Activated CD8-positive, alpha-beta memory T cell treated with anti-CD3 and anti-CD28 coated beads for 24 hours (primary cell): ENCODE measurements at regions not wholly inside any gene's neighbourhood (a gene's known extent, or its start where the extent isn't known, plus 50 kb on each side); places are given as distances from the start of the nearest gene placed in this dataset.

ENCODE experiments used
- DNase-seq: peaks from one replicate; pipeline ENCODE4 v3.0.0-alpha.2; 2020

DNA sequence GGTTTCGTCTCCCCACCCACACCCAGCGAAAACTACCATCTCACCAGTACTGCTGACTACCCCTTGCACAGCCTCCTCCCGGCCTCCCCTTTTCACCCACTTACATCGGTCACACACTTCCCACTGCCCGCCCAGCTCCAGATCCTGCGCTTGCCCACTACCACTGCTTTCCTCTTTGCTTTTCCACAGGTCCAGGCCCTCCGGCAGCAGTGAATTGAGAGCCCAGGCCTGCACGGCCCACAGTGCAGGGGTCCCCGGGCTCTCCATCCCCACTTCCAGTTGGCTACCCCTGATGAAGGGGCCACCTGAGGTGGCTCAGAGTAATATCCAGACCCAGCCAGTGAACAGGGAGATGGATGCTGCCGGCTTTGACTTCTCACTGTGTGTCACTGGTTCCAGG, 120.2 kb upstream of the FSTL4 start:
- DNase-seq = peak; percentile 26

DNA sequence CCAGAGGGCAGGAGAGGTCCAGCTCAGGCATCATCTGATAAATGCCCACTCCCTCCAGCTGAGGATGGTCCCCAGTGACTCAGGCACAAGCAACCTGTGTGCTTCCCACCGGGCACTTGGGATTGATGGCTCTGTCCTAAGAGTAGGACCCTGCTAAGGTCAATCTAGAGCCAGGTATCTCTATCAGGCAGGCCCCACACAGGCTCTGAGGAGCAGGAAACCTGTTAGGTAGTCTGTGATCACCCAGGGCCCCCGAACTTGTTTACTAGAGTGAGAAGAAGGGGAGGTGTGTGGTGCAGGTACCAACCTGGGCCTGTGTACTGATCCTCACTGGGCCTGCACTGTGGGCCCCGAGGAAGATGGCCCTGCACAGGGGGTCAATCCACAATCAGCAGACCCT, 119.6 kb upstream of the FSTL4 start:
- peak; percentile 45 for DNase-seq

DNA sequence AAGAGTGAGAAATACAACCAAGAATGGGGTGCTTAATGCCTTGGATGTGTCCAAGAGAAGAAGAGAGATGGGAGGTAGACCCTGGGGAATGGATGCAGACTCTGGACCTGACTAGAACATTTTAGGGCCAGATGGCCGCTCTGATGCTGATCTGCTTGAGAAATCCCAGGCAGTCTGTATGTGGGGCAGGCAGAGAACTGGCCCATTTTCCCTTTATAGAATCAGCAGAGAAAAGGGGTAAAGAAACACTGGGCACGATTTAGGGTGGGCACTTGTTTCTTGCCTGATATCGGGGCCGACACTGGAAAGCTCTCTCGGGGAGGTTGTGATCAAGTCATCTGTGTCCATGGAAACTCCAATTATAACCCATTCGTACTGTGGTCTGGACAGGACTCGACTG, 118.5 kb upstream of the FSTL4 start:
- DNase-seq = peak; percentile 1

DNA sequence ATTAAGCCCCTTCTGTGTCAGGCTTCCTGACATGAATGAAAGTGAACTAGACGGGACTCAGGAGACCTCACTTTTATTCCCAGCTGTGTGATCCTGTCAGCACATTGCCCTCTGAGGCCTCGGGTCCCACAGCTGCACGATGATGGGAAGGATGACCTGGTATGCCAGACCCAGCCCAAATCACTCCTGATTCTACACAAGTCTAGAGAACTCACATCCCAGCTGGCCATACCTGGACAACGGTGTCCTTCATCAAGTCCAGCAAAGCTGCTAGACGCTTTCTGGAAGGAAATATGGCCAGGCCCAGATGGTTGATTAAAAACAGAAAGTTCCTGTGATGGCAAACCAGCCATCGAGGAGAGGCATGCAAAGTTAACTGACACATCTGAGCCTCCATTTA, 118.0 kb upstream of the FSTL4 start:
- DNase-seq = peak; percentile 4

DNA sequence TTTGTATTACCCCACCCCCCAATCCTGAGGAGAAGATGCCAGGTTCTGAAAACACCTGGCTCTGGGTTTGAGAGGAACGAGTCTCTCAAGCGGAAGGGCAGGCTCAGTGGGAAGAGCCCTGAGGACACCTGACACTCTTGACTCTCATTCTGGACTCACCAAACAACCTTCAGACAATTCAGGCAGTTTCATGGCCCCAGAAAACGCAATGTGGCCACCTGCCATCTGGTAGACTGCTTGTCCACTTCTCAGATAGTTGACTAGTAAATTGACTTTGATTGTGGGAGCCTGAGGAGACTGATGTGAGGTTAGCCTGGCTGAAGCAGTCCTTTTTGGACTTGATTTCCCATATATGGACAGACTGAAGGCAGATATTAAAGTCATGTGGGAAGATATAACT, 117.5 kb upstream of the FSTL4 start:
- peak; percentile 42 for DNase-seq

DNA sequence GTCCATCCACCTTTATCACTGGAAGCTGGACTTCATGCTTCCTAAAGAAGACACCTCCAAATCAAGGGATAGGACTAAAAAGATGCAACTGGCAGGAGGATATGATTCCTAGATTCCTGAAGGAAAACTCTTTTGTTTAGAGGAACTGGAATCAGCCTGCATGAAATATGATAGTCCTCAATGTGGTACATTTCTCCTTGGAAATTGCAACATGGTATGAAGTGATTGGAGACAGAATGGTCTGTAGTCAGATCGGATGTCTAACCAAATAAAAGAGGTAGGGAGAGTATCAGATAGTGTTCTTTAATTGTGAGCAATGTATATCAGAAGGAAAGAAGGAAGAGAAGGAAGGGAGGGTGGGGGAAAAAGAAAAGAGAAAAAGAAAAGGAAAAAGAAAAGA, 116.1 kb upstream of the FSTL4 start:
- no peak for DNase-seq

DNA sequence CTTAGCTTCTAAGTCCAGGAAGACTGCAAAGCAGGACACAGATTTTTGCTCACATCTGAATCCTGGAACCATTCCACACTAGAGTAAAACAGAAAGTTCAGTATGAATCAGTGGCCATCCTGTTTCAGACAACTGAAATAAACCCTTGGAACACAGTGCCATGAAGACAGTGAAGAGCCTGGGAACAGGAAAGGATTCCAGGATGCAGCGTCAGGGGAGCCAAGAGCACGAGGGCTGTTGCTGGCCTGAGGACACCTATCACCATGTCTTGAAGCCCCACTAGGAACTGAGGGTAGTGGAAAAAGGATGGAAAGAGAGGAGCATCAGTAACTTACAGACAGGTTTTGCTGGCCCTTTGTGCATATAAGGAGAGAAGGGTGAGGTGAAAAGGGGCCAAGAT, 115.3 kb upstream of the FSTL4 start:
- DNase-seq = no peak

DNA sequence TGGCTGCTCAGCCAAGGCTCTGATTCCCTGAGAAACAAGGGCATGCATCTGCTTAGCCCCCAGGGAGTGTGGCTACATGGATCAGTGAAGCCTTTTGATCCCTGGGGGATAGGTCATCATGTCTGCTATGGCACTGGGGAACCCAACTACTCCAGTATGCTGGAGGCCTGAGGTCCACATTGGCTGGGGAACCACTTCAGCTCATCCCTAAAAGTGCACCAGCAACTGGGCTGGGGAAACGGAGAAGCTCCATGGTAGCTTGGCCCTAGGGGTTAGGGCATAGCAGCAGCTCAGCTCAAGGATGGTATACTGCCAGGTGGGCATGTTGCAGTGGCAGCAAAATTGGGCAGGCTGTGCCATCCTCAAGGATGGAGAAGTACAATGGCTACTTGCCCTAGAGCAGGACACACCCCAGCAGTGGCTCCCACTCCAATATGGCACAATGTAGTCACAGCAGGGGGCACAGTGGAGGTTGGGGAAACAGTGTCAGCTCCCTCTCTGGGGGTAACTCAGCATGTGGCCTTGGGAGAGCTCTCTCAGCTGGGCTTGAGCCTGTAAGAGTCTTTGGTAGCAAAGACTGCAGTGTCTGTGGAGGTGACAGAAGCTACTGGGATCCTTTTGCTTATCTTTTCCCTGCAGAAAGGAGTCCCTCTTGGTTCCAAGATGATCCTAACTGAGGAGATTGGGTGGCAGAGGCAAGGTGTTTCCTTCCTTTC, 111.5 kb upstream of the FSTL4 start:
- DNase-seq = peak; percentile 38

DNA sequence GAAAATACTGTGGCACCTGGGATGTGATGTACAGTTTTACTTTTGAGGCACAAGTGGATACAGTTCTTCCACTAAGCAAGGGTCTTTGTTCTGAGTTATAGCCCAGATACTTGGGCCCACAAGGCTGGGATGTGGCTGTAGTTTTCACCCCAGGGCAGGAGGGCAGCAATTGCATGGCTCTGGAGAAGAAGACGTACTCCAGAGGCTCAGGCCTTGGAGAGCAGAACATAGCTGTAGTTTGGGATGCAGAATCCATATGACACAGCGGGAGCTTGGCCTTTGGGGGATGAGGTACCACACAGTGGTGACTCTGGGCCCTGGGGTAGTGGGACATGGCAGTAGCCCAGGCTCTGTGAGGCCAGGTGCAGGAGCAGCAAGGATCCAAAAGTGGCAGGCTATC, 110.8 kb upstream of the FSTL4 start:
- DNase-seq = peak; percentile 26

DNA sequence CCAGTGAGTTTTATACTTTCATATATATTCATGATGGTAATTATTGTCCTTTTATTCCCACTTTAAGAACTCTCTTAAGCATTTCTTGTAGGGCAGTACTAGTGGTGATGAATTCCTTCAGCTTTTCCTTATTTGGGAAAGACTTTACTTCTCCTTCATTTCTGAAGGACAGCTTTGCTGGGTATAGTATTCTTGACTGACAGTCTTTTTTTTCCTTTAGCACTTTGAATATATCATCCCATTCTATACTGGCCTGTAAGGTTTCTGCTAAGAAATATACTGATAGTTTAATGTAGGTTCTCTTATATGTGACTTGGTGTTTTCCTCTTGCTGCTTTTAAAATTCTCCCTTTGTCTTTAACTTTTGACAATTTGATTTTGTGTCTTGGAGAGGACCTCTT, 109.0 kb upstream of the FSTL4 start:
- no peak for DNase-seq

DNA sequence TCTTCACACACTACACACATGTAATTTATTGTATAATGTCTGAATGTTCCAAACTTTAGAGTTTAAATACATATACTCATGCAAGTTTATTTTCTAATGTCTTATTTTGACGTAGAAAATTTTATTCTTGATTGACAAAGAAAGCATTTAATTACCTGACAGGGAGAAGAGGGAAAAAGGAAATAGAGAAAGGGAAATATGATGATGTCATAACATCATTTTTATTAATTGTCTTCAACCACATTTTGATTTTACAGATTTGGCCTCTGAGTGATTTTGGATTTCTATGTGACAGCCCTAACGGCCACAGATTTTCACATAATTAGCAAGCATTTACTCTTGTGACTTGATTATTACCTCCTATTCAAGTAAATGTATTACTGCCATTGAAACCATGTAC, 106.1 kb upstream of the FSTL4 start:
- no peak for DNase-seq

DNA sequence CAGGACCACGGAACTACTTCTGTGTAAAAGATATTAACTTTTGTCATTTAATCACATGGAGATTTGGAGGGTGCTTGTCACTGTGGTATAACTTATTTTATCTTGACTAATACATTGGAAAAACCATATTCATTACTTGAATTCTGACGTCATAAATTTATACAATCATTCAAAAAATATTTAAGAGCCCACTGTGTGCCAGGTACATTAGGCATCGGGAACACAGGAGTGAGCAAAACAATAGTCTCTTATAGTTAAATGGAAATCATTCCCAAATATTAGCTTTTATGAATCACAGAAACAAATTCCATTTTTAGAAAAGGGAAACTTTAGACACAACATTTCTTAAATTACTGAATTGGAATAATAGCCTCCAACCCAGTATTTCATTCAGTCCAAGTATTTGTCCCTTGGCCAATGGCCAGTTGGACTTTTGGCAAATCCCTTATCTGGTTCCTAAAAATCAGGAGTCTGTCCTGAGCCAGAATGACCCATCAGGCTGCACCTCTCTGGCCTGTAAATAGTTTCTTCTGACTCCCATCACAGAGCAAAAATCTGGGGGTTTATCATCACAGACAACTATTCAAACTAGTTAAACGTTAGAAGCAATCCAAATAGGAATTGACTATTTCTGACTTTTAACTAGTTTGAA, 104.3 kb upstream of the FSTL4 start:
- no peak for DNase-seq

DNA sequence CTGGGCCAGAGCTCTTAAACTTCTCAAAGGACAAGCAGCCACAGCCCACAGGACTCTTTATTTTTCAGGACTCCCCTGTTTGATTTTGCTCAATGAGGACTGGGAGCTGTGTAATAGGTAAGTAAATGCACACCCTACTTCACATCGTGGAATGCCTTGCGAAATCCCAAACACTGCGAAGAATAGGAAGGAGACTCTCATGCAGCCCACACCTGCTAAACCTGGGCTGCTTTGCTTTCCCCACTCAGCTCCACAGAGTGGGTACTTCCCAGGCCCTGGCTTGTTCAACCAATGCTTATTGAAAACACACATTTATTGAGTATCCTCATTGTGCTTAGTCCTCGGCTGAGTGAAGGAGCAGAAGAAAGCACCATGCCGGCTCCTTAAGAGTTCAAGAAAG, 103.3 kb upstream of the FSTL4 start:
- DNase-seq = peak; percentile 24

DNA sequence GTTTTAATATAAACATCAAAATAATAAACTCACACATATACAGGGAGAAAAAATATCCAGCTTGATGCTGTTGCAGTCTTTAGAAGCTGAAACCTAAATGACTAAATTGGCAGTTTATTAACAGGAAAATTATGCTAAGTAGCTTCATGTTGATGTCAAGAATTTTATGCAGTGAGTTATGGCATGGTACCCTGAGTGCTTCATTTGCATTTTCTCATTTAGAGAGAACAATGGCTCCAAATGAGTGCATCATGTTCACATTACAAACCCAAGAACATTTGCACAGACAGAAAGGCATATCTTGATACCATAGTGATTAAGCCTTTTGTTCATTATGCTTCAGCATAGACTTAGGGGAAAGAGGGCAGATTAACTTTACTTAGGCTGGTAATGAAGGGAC, 102.9 kb upstream of the FSTL4 start:
- DNase-seq = no peak

DNA sequence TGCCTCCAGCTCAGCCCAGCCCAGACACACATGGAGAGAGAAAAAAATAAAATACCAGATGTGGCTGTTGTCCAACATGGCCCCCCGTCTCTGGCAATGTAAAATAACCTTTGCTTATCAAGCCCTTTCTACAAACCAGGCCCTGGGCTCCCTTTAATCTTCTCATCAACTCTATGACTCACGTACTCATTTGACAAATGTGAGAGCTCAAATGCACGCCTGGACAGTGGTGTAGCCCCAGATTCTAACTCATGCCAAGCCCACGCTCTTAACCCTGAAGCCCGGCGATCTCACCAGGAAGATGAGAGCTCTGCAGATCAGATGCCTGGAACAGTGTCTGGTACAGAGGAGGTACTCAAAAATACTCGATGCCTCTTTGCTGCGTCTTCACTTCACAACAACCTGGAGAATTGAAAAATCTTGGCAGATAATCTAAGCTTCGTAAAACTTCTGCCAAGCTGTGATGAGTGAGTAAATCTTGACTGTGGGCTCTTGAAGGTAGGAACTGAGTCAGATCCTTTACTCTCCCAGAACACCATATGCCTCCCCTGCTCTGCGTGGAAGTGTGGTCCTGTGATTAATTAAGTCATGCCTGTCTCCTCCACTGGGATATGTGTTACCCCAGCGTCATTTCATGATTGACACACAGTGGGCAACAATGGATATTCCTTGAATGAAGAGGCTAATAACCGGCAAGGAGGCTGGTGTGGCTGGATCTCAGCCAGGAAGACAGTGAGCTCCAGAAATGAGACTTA, 102.0 kb upstream of the FSTL4 start:
- DNase-seq = peak; percentile 17

DNA sequence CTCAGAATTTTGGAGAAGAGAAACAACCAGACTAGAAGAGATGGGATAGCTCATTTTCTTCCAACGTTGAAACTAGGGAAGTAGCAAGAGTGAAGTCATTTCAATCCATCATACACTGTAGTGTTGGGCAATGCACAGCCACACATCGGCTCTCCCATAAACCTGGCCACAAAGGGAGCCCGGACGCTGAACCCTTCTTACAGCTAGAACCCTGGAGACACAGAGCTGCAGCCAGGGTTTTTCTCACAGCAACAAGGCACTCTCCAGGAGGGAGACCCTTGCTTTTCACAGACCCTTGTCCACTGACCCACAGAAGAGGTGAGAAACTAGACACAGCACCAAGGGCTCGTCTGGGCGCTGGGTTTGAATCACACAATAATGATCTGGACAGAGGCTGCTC, 101.4 kb upstream of the FSTL4 start:
- peak; percentile 4 for DNase-seq

DNA sequence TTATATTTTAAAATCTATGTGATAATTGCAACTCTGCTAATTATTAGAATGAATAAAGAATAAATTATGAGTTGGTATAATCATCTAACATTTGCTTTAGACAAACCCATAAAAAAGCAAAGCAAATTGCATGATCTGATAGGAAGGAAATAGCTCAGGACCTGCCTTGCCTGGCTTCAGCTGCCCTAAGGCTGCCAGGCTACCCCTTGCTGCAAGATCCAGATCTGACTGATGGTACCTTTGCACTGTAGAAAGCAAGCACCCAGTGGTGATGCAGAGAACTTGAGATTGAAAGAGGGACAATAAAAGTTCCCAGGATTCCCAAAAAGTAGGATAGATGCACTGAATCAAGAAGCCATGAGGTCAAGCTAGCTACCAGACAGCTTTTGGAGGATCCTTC, 100.9 kb upstream of the FSTL4 start:
- DNase-seq = no peak

DNA sequence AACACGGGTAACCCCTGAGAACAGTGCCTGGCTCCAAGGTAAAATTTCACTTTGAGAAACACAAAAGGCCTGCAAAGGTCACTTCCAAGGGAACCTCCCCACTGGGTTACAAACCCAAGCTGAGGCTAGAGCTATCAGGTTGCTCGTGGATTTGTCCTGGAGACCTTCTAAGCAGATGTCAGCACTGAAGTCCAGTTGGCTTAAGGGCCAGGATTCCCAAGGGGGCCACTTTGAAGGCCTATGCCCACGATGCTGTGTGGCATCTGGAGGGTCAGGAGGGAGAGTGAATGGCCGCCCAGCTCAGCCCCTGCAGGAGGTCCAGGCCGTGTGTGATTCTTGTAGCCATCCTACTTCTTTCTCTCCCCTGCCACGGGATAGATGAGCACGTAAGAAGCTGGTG, 100.2 kb upstream of the FSTL4 start:
- peak; percentile 30 for DNase-seq

DNA sequence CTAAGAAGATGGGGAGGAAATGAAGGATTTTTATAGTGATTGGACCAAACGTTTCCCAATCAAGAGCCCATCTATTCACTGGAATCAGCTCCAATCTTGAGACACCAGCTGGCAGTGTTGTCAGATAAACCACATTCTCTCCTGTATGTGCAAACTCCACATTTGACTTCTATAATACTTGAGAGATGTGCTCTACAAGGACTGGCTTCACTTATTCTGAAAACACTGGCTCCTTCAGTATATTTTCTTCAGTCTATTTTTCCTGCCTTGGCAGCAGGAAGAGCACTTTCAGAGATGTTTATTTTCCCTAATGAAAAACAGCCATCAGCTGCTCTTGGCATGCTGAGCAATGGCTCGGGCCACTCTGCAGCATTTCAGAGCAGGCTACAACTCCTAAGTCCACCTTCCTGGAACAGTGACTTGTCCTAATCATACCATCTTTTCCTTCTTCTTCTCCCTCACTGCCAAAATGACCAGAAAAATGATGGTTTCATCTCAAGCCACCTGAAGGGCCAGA, 96.9 kb upstream of the FSTL4 start:
- no peak for DNase-seq

DNA sequence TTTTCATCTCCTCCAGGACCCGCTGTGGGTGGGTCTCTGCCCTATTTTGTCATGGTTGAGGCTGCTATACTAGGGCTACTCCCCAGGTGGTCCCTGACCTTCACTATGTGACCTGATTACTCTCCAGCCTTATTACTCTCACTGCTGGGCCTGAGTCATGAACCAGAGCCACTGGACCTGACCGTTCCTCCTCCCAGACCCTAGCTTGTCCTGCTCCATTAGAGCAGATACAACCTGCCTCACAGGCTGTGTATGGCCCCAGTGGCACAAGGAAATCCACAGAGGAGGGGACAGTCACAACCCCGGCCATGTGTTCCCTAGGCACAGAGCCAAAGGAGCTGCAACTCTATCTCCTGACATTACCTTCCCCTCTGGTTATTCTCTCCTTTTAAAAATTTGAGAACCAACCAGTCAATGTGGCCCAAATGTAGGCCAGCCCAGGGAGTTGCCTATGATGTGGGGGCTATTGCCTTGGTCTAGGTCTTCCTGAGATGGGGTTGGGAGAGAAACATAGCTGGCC, 96.0 kb upstream of the FSTL4 start:
- peak; percentile 17 for DNase-seq

DNA sequence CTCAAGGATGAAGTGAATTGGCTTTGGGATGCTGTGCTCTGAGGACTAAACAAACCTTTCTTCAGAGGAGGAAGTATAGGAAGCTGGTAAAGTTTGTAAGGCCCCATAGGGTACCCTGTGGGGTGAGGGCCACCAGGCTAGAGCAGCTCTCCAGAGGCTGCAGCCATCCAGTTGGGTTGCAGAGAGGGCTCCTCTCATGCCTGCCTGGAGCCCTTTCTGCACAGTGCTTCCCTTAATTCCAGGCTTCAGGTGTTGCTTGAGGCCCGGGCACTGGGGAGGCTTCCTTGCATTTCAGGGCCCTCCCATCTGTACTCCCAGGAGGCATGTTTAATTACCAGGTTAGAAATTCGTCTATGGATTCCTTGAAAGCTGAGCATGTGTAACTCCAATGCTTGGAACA, 95.3 kb upstream of the FSTL4 start:
- DNase-seq = peak; percentile 9

DNA sequence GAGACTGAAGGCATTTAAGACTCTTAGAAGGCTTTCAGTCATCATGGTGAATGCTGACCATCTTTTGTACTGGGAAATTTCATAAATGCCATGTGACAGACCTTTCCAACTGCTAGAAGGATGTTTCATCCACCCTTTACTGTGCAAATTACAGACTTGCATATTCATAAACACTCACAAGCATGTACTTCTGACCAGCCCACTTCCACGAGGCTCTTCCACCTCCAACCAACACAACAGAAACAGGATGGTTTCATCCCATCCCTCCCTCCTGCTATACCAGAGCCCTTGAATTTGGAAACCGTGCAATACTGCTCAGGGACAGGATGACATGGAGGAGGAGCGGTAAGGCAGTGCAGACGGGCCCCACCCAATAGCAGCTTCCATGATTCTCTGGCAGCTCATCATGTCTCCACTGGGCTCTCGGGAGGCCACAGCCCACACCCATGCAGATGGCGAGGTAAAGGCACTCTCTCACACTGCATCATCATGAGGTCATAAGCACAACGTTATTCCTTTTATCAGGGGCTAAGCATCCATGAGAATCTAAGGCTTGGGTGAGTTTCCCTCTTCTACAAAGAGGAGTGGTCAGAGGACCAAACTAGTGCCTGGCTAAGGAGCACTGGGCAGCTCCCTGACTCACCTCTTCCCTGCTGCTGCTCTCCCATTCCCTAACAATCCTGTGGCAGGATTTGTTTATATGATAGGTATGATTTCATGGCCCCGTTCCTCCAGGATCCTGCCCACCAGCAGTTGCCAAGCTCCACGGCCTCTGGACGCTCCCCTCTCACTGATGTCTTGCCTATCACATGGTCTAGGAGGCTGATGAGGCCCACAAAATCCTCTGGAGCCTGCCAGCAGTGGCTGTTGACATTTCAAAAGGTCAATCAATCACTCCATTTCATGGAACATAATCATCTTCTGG, 94.4 kb upstream of the FSTL4 start:
- peak; percentile 32 for DNase-seq

DNA sequence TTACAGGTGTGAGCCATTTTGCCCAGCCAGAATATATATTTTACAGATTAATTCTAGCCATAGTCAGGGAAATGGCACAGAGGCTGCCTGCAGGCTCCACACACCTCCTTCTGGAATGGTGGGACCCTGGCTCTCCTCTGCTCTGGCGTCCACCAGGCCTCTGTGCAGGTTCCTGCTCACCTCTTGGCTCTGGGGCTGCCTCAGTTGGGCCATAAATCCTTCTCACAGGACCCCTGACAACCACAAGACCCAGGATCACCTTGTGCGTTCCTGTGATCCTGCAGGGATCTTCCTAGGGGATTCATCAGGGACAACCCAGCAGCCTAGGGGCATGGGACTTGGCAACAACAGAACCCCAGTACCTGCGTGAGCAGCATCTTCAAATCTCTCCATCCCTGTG, 93.0 kb upstream of the FSTL4 start:
- DNase-seq = peak; percentile 26
